ENCODE measurements at regions not wholly inside any gene's neighbourhood (a gene's known extent, or its start where the extent isn't known, plus 50 kb on each side); places are given as distances from the start of the nearest gene placed in this dataset.

GRCh38 chr9:85890962-85891361, 50.0 kb upstream of the NAA35 start:
- no peak for DNase-seq (ENCODE audit: low spot score)
- no peak for TF ChIP-seq CTCF (IDR thresholded peaks at IDR 0.05; ENCODE audit: extremely low read depth, missing control alignments)
